Hepatocyte (in vitro differentiated cells): ENCODE measurements at regions not wholly inside any gene's neighbourhood (a gene's known extent, or its start where the extent isn't known, plus 50 kb on each side); places are given as distances from the start of the nearest gene placed in this dataset.
A peak's percentile ranks its signal among the peaks of the same experiment; 100 is the strongest.
"Not testable (repeated sequence)": the region's sequence is repeated elsewhere in the genome, so short reads cannot be mapped to it uniquely, and the experiment has no call there.

Source experiments
- DNase-seq: peaks from one replicate; pipeline ENCODE4 v3.0.0-alpha.2; 2016; ENCODE audit warnings: low spot score
- H2AFZ ChIP-seq: fragments of 200-600 bp; sonication (generic); 2 replicates; pipeline ENCODE4 v1.6.0; 2016; ENCODE audit warnings: antibody characterized with exemption, mild to moderate bottlenecking
- H3K27ac ChIP-seq: fragments of 200-600 bp; sonication (generic); 2 replicates; pipeline ENCODE4 v1.5.1; 2016; ENCODE audit warnings: mild to moderate bottlenecking
- H3K27me3 ChIP-seq: fragments of 200-600 bp; sonication (generic); 2 replicates; pipeline ENCODE4 v1.6.1; 2016
- H3K36me3 ChIP-seq: fragments of 200-600 bp; sonication (generic); replicated peaks from 2 replicates; pipeline ENCODE4 v1.5.1; 2016; ENCODE audit warnings: low read depth; ENCODE audit not compliant: insufficient read depth
- H3K4me1 ChIP-seq: fragments of 200-600 bp; sonication (generic); 2 replicates; pipeline ENCODE4 v1.5.1; 2016; ENCODE audit warnings: mild to moderate bottlenecking, moderate library complexity; ENCODE audit not compliant: insufficient read depth
- H3K4me2 ChIP-seq: fragments of 200-600 bp; sonication (generic); 2 replicates; pipeline ENCODE4 v1.6.0; 2016
- H3K4me3 ChIP-seq: fragments of 200-600 bp; sonication (generic); 2 replicates; pipeline ENCODE4 v1.5.1; 2016; ENCODE audit warnings: mild to moderate bottlenecking
- H3K79me2 ChIP-seq: fragments of 200-600 bp; sonication (generic); 2 replicates; pipeline ENCODE4 v1.6.0; 2017; ENCODE audit warnings: mild to moderate bottlenecking
- H3K9me2 ChIP-seq: fragments of 200-600 bp; sonication (generic); replicated peaks from 2 replicates; pipeline ENCODE4 v1.6.0; 2017; ENCODE audit warnings: mild to moderate bottlenecking; ENCODE audit not compliant: insufficient read depth
- H3K9me3 ChIP-seq: fragments of 200-600 bp; sonication (generic); 2 replicates; pipeline ENCODE4 v1.5.1; 2016; ENCODE audit warnings: low read depth, mild to moderate bottlenecking
- H4K20me1 ChIP-seq: fragments of 200-600 bp; sonication (generic); 2 replicates; pipeline ENCODE4 v1.6.0; 2016; ENCODE audit warnings: mild to moderate bottlenecking; ENCODE audit not compliant: insufficient read depth, poor library complexity, severe bottlenecking
- EZH2 ChIP-seq: fragments of 200-600 bp; sonication (generic); IDR thresholded peaks from 2 replicates; pipeline ENCODE4 v1.6.1; 2016; ENCODE audit warnings: antibody characterized with exemption, mild to moderate bottlenecking, borderline replicate concordance
- EZH2phosphoT487 ChIP-seq: fragments of 200-600 bp; sonication (generic); IDR thresholded peaks from one replicate; pipeline ENCODE4 v1.6.1; 2018; ENCODE audit warnings: antibody characterized with exemption, mild to moderate bottlenecking, low read depth, moderate library complexity; ENCODE audit not compliant: unreplicated experiment, severe bottlenecking
- WGBS: methylation state at CpG from one replicate; pipeline ENCODE4 v1.1.6; 2016; ENCODE audit warnings: low lambda C conversion rate; ENCODE audit errors: missing lambda C conversion rate; 5-methylcytosine and 5-hydroxymethylcytosine counted together
- TF ChIP-seq, protein P1 (sequence below): fragments of 200-600 bp; sonication (generic); IDR thresholded peaks from 2 replicates; pipeline ENCODE4 v1.5.1; 2016; ENCODE audit warnings: antibody characterized with exemption, mild to moderate bottlenecking; ENCODE audit not compliant: poor library complexity

DNA sequence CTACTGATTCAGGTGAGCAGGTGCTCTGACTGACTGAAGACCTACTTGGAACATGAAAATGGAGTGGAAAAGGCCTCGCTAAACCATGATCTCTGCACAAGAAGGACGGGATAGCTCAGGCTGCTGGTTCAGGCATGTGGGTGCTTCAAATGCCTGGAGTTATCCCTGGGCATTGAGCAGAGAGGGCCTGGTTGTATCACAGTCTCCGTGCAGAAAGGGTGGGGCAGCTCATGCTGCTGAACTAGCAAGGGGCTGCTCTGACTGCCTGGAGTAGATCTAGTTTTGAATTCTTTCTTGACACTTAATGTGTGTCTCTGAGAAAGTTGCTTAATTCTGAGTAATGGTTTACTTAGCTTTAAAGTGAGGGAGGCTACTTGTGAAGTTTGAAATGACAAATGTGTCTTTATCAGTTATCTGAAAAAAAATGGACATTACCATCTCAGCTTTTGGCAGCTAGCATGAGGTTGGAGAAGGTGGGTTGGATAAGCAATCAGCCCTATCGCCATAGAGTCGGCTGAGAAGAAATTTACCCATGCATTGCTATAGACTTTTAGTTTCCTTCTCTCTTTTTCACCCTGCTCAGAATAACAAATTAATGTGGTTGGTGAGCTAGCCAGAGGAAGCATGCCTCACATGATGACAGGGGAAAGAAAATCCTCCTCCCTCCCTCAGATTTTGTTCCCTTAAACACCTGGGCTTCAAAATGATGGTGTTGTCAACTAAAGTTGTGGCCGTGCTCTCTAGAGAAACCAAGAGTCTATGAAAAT is 832.4 kb downstream of the STIM2 start:
- no peaks in the 10 kb centered on the region for H3K27me3 ChIP-seq
- no peak for DNase-seq
- H3K4me1 ChIP-seq: peaks cover 4% of the 10 kb centered on the region
- no peak for TF ChIP-seq EZH2
- TF ChIP-seq, protein P1, sequence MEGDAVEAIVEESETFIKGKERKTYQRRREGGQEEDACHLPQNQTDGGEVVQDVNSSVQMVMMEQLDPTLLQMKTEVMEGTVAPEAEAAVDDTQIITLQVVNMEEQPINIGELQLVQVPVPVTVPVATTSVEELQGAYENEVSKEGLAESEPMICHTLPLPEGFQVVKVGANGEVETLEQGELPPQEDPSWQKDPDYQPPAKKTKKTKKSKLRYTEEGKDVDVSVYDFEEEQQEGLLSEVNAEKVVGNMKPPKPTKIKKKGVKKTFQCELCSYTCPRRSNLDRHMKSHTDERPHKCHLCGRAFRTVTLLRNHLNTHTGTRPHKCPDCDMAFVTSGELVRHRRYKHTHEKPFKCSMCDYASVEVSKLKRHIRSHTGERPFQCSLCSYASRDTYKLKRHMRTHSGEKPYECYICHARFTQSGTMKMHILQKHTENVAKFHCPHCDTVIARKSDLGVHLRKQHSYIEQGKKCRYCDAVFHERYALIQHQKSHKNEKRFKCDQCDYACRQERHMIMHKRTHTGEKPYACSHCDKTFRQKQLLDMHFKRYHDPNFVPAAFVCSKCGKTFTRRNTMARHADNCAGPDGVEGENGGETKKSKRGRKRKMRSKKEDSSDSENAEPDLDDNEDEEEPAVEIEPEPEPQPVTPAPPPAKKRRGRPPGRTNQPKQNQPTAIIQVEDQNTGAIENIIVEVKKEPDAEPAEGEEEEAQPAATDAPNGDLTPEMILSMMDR: no peak
- no peak for TF ChIP-seq EZH2phosphoT487
- no peak overlapping the region for H2AFZ ChIP-seq
- H3K4me2 ChIP-seq: no peak overlapping the region
- no peaks in the 10 kb centered on the region for H3K36me3 ChIP-seq
- no peaks in the 10 kb centered on the region for H3K79me2 ChIP-seq
- H3K9me3 ChIP-seq: no peaks in the 10 kb centered on the region
- H4K20me1 ChIP-seq: no peaks in the 10 kb centered on the region
- H3K4me3 ChIP-seq: no peak overlapping the region
- no peaks in the 10 kb centered on the region for H3K9me2 ChIP-seq
- H3K27ac ChIP-seq: no peak overlapping the region
- WGBS: 81% methylated on average over 6 of the region's 6 CpGs

DNA sequence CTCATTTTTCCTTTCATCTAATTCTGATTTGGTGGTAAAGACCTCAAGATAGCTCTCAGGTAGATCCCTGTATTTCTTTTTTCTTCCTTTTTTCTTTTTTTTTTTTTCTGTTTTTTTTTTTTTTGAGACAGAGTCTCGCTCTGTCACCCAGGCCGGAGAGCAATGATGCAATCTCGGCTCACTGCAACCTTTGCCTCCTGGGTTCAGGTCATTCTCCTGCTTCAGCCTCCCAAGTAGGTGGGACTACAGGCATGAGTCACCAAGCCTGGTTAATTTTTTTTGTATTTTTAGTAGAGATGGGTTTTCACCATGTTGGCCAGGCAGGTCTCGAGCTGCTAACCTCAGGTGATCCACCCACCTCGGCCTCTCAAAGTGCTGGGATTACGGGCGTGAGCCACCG is 835.6 kb downstream of the STIM2 start:
- H3K27ac ChIP-seq, H2AFZ ChIP-seq, H3K27me3 ChIP-seq, H3K4me2 ChIP-seq, H3K36me3 ChIP-seq, H3K4me3 ChIP-seq, H4K20me1 ChIP-seq, H3K9me3 ChIP-seq, H3K9me2 ChIP-seq, H3K4me1 ChIP-seq, H3K79me2 ChIP-seq: not testable (repeated sequence)
- DNase-seq: peak; percentile 43
- 94% methylated on average over 8 of the region's 8 CpGs for WGBS

DNA sequence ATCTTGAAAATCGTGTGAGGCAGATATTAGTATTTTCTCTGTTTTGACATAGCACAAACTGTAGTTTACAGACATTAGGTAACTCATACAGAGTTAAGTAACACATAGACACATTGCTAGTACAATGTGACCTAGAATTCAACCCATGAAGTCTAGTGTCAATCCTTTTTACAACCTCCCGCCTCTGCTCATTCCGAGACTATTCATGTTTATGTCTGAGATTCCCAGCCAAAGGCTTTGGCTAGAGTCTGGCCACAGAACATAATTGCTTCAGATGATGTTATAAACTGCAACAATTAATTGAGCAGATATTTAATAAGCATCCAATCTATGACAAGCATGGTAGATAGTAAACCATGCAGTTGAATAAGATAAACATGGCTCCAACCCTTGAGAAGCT is 841.0 kb downstream of the STIM2 start:
- H3K4me2 ChIP-seq: no peak overlapping the region
- no peak overlapping the region for H3K27ac ChIP-seq
- H3K79me2 ChIP-seq: no peaks in the 10 kb centered on the region
- H3K27me3 ChIP-seq: no peaks in the 10 kb centered on the region
- H3K4me1 ChIP-seq: no peaks in the 10 kb centered on the region
- no peak overlapping the region for H2AFZ ChIP-seq
- H3K4me3 ChIP-seq: no peak overlapping the region
- no peaks in the 10 kb centered on the region for H3K9me3 ChIP-seq
- 60% methylated on average over 3 of the region's 3 CpGs for WGBS
- H3K36me3 ChIP-seq: no peaks in the 10 kb centered on the region
- no peaks in the 10 kb centered on the region for H4K20me1 ChIP-seq
- no peaks in the 10 kb centered on the region for H3K9me2 ChIP-seq
- no peak for DNase-seq
- TF ChIP-seq, protein P1: no peak
- TF ChIP-seq EZH2phosphoT487 (no peak), EZH2 (no peak)

DNA sequence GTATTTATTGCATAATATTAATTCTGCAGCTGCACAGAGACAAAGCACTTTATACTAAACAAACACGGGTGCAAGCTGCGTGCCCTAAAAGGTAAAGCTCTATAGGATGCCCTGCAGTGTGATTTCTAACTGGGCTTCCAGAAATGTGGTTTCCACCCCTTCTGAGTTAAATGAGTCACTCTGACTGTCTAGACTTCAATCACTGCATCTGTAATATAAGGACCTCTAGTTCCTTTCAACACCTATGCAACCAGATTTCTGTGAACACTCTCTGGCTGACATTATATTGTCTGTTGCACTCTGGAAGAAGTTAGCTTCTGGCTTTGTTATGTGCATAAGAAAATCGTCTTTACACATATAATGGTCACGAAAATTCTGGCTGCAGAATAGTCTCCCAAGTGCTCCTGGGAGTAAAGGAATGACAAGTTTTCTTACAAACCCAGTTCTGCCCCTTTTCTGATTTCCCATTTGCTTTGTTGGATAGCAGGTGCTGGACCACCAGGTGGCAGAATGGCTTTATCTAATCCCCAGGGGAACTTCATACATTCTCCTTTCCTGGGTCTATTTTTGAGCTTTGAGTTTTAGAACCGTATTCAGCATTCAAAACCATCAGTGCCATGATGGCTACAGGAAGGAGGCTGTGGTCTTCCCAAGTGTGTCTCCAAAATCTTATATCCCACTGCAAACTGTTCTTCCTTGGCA is 842.2 kb downstream of the STIM2 start:
- Histone ChIP-seq H4K20me1 (no peaks in the 10 kb centered on the region), H3K79me2 (no peaks in the 10 kb centered on the region), H3K27me3 (no peaks in the 10 kb centered on the region), H3K27ac (no peak overlapping the region), H3K4me3 (no peak overlapping the region), H2AFZ (no peak overlapping the region), H3K36me3 (no peaks in the 10 kb centered on the region), H3K9me2 (no peaks in the 10 kb centered on the region), H3K4me2 (no peak overlapping the region), H3K9me3 (no peaks in the 10 kb centered on the region), H3K4me1 (no peaks in the 10 kb centered on the region)
- WGBS: 62% methylated on average over 5 of the region's 5 CpGs
- DNase-seq: peak; percentile 16
- TF ChIP-seq, protein P1: peak; percentile 42
- no peak for TF ChIP-seq EZH2
